Mucosa of descending colon (tissue), 3 donors: ENCODE measurements at regions not wholly inside any gene's neighbourhood (a gene's known extent, or its start where the extent isn't known, plus 50 kb on each side); places are given as distances from the start of the nearest gene placed in this dataset.

Experiments
- ATAC-seq: fragments of 200-7000 bp; cut with Tn5 transposase; one replicate; pipeline ENCODE4 v1.9.1; 2020; ENCODE audit warnings: mild to moderate bottlenecking, moderate library complexity
- DNase-seq, 3 donors: peaks; one replicate each; pipeline ENCODE4 v3.0.0-alpha.2; 2020
- H3K36me3 ChIP-seq: fragments of 200-600 bp; one replicate; pipeline ENCODE4 v1.8.0; 2021; ENCODE audit warnings: low read depth, mild to moderate bottlenecking
- H3K4me1 ChIP-seq: fragments of 200-600 bp; one replicate; pipeline ENCODE4 v1.8.0; 2021; ENCODE audit warnings: low read depth, mild to moderate bottlenecking
- H3K4me3 ChIP-seq: fragments of 200-600 bp; one replicate; pipeline ENCODE4 v1.8.0; 2021; ENCODE audit warnings: mild to moderate bottlenecking
- H3K9me3 ChIP-seq: fragments of 200-600 bp; one replicate; pipeline ENCODE4 v1.8.0; 2021; ENCODE audit warnings: mild to moderate bottlenecking
- intact Hi-C, 2 donors: fragments of 100-400 bp; cut with DNase I in 1 of 2; cut with micrococcal nuclease in 1 of 2; formaldehyde crosslinking; loops; one replicate each; pipeline versions ENCODE4 v1.11.0 to v1.11.1; 2022; cut with DNase I, micrococcal nuclease
- TF ChIP-seq, protein P1 (sequence below): fragments of 200-600 bp; IDR thresholded peaks from one replicate; pipeline ENCODE4 v1.8.0; 2022; ENCODE audit warnings: antibody characterized with exemption, mild to moderate bottlenecking
- donor health status: DM: no; HTN: no; CAD: no; lungs with moderate emphysema.
- donor health status: DM: no; HTN: no; CAD: no.
- donor health status: DM: no; HTN: yes; CAD: no.

DNA sequence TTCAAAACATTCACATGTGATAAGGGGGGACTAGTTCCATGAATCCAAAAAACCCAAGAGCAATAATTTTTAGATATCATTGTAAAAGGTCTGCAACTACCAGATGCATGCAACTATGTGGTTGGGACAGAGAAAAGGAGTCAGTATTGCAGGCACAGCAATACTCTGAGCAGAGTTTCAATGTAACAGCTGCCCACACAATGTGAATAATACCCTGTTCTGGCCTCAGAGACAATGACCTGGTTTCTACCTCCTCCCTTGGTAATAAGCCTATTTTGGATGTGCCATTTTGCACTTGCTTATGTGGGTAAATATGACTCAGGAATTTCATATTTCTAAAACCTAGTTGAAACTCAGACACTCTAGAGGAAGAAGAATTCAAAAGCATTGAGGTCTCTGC lies 194.8 kb upstream of the RASGEF1B start:
- intact Hi-C loops = no loop called here
- no peaks in the 10 kb centered on the region for H3K36me3 ChIP-seq
- H3K9me3 ChIP-seq = no peaks in the 10 kb centered on the region
- DNase-seq (no peak), ATAC-seq (no peak)
- TF ChIP-seq, protein P1, sequence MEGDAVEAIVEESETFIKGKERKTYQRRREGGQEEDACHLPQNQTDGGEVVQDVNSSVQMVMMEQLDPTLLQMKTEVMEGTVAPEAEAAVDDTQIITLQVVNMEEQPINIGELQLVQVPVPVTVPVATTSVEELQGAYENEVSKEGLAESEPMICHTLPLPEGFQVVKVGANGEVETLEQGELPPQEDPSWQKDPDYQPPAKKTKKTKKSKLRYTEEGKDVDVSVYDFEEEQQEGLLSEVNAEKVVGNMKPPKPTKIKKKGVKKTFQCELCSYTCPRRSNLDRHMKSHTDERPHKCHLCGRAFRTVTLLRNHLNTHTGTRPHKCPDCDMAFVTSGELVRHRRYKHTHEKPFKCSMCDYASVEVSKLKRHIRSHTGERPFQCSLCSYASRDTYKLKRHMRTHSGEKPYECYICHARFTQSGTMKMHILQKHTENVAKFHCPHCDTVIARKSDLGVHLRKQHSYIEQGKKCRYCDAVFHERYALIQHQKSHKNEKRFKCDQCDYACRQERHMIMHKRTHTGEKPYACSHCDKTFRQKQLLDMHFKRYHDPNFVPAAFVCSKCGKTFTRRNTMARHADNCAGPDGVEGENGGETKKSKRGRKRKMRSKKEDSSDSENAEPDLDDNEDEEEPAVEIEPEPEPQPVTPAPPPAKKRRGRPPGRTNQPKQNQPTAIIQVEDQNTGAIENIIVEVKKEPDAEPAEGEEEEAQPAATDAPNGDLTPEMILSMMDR = no peak
- H3K4me3 ChIP-seq = no peak overlapping the region
- H3K4me1 ChIP-seq = no peaks in the 10 kb centered on the region

DNA sequence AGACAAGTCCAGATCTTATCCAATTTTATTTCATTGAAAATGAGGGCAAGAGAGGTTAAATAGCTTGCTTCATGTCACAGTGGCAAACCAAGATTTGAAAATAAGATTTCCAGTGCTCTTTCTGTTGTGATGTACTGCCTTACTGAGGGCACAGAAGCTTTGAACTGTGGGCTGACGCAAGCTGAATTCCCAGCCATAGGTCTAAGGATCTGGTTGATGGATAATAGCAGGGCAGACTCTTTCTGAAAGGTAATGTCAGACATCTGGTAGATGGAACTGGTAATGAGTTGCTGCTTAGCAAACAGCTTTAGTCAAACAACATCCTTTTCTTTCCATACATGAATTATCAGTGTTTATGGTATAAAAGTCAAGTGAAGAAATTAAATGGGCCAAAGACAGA lies 193.9 kb upstream of the RASGEF1B start:
- DNase-seq (no peak), ATAC-seq (no peak)
- intact Hi-C loops = no loop called here
- TF ChIP-seq, protein P1 = no peak
- H3K4me3 ChIP-seq = no peak overlapping the region
- H3K36me3 ChIP-seq = no peaks in the 10 kb centered on the region
- H3K9me3 ChIP-seq = no peaks in the 10 kb centered on the region
- no peaks in the 10 kb centered on the region for H3K4me1 ChIP-seq

DNA sequence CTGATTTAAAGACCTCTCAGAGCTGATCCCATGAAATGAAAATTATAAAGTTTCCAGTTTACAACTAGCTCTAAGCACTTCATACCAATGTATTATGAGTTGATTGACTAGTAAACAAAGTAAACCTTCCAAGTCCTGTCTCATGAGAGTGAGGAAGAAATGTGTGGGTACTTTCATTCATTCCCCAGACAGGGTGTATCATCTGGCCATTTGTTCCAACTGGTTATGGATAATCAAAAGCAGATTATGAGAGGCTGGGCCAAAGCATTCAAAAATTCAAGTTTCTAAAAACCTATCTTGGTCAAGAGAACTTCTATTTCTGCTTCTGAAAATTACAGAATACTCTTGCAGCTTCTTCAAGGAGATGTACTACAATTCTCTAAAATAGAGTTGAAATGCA lies 193.3 kb upstream of the RASGEF1B start:
- intact Hi-C loops = no loop called here

DNA sequence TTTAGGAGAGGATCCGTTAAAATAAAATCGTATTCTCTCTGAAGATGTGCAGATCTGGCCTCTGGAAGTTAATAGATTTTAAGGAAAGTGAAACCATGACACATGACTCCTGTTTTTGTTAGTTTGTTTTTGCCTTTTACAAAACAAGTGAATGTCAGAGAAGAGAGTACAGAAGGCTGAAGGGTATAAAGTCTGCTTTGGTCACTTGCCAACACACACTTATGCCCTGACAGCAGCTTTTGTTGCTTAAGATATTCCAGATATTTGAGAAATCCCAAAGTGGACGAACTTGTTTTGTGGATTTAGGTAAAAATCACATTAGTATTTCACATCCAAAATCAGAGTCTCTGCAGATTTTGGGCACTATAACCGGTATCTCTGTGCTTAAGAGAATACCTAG lies 192.4 kb upstream of the RASGEF1B start:
- Histone ChIP-seq H3K9me3 (no peaks in the 10 kb centered on the region), H3K4me1 (no peaks in the 10 kb centered on the region), H3K4me3 (no peak overlapping the region), H3K36me3 (no peaks in the 10 kb centered on the region)
- TF ChIP-seq, protein P1 = no peak
- intact Hi-C loops = no loop called here
- DNase-seq (no peak), ATAC-seq (no peak)

More for the DNA sequence above, 193.3 kb upstream of the RASGEF1B start:
- Histone ChIP-seq H3K4me3 (no peak overlapping the region), H3K36me3 (no peaks in the 10 kb centered on the region), H3K9me3 (no peaks in the 10 kb centered on the region), H3K4me1 (no peaks in the 10 kb centered on the region)
- DNase-seq (no peak), ATAC-seq (no peak)
- TF ChIP-seq, protein P1 = no peak

DNA sequence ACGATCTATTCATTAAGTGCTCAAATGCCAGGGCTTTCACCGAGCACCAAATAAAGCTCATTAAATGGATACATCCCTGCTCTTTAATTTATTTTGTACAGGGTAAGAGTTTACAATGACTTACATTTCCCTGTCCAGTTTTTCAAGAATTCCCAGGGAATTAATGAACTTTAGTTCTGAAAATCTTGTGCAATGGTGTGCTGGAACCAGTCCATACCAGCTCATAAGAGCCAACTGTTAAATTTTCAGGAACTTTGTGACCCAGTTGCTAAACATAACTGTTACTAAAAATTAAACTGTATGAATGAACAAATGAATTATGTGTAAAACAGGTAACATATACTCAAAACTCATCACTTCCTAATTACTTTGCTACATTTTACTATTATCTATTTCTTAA lies 191.7 kb upstream of the RASGEF1B start:
- H3K9me3 ChIP-seq = no peaks in the 10 kb centered on the region
- H3K4me1 ChIP-seq = no peaks in the 10 kb centered on the region
- intact Hi-C loops = no loop called here
- H3K4me3 ChIP-seq = no peak overlapping the region
- TF ChIP-seq, protein P1 = no peak
- DNase-seq (no peak), ATAC-seq (no peak)
- H3K36me3 ChIP-seq = no peaks in the 10 kb centered on the region

DNA sequence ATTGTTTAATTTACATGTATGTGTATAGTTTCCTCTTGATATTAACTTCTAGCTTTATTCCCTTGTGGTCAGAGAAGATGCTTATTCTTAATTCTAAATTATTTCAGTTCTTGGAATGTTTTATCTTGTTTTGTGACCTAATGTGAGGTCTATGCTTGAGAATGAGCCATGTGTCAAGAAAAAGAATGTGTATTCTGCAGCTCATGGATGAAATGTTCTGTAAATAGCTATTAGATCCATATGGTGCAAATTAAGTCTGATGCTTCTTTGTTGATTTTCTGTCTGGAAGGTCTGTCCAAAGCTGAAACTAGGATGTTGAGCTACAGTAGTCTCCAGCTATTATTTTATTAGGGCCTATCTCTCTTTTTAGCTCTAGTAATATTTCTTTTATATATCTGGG lies 187.3 kb upstream of the RASGEF1B start:
- no peak for ATAC-seq

More for the DNA sequence above, 187.3 kb upstream of the RASGEF1B start:
- DNase-seq = no peak
- Histone ChIP-seq H3K36me3 (no peaks in the 10 kb centered on the region), H3K9me3 (no peaks in the 10 kb centered on the region), H3K4me3 (no peak overlapping the region), H3K4me1 (no peaks in the 10 kb centered on the region)
- TF ChIP-seq, protein P1 = no peak
- intact Hi-C loops = no loop called here
